ENCODE measurements at regions not wholly inside any gene's neighbourhood (a gene's known extent, or its start where the extent isn't known, plus 50 kb on each side); places are given as distances from the start of the nearest gene placed in this dataset.

GRCh38 chr3:74766405-74766804 is 151.9 kb upstream of the CNTN3 start:
- intact Hi-C loops (cut with micrococcal nuclease; ENCODE audit: unreplicated experiment), result no loop called here
- no TSS peak for BruUV-seq (replicated peaks)

GRCh38 chr3:74763830-74764229 is 149.4 kb upstream of the CNTN3 start:
- H3K4me1 ChIP-seq (ENCODE audit: insufficient read depth, low read length, poor library complexity, severe bottlenecking), result no peaks in the 10 kb centered on the region
- TF ChIP-seq, protein P1, sequence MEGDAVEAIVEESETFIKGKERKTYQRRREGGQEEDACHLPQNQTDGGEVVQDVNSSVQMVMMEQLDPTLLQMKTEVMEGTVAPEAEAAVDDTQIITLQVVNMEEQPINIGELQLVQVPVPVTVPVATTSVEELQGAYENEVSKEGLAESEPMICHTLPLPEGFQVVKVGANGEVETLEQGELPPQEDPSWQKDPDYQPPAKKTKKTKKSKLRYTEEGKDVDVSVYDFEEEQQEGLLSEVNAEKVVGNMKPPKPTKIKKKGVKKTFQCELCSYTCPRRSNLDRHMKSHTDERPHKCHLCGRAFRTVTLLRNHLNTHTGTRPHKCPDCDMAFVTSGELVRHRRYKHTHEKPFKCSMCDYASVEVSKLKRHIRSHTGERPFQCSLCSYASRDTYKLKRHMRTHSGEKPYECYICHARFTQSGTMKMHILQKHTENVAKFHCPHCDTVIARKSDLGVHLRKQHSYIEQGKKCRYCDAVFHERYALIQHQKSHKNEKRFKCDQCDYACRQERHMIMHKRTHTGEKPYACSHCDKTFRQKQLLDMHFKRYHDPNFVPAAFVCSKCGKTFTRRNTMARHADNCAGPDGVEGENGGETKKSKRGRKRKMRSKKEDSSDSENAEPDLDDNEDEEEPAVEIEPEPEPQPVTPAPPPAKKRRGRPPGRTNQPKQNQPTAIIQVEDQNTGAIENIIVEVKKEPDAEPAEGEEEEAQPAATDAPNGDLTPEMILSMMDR (conservative IDR thresholded peaks at IDR 0.05; ENCODE audit: low read depth, low read length), result no peak
- TF ChIP-seq EZH2 (IDR thresholded peaks at IDR 0.05; ENCODE audit: borderline replicate concordance, low read depth, low read length, poor library complexity, severe bottlenecking), result no peak
- no peaks in the 10 kb centered on the region for H3K27me3 ChIP-seq (replicated peaks; ENCODE audit: insufficient read depth, low read depth, low read length, poor library complexity)
- no peaks in the 10 kb centered on the region for H3K36me3 ChIP-seq (ENCODE audit: insufficient read depth, low read length, poor library complexity, severe bottlenecking)
- CTCF ChIA-PET, result no interaction called here
- H3K27ac ChIP-seq (ENCODE audit: low read depth, low read length, poor library complexity, severe bottlenecking), result no peak overlapping the region
- BruUV-seq (replicated peaks), result no TSS peak
- POLR2A ChIA-PET (ENCODE audit: low non-redundant PET), result no interaction called here
- H3K4me3 ChIP-seq (ENCODE audit: low read depth, low read length, poor library complexity, severe bottlenecking), result no peak overlapping the region
- intact Hi-C loops (cut with micrococcal nuclease; ENCODE audit: unreplicated experiment), result no loop called here
- DNase-seq (ENCODE audit: low spot score), result no peak
- H3K9me3 ChIP-seq (ENCODE audit: low read depth, low read length, poor library complexity, severe bottlenecking), result no peaks in the 10 kb centered on the region

More at GRCh38 chr3:74766405-74766804, 151.9 kb upstream of the CNTN3 start:
- no peak for DNase-seq (ENCODE audit: low spot score)
- no peaks in the 10 kb centered on the region for H3K27me3 ChIP-seq (replicated peaks; ENCODE audit: insufficient read depth, low read depth, low read length, poor library complexity)
- POLR2A ChIA-PET (ENCODE audit: low non-redundant PET), result no interaction called here
- H3K9me3 ChIP-seq (ENCODE audit: low read depth, low read length, poor library complexity, severe bottlenecking), result no peaks in the 10 kb centered on the region
- CTCF ChIA-PET, result no interaction called here
- H3K4me3 ChIP-seq (ENCODE audit: low read depth, low read length, poor library complexity, severe bottlenecking), result no peak overlapping the region
- H3K36me3 ChIP-seq (ENCODE audit: insufficient read depth, low read length, poor library complexity, severe bottlenecking), result no peaks in the 10 kb centered on the region
- no peak for TF ChIP-seq EZH2 (IDR thresholded peaks at IDR 0.05; ENCODE audit: borderline replicate concordance, low read depth, low read length, poor library complexity, severe bottlenecking)
- TF ChIP-seq, protein P1 (conservative IDR thresholded peaks at IDR 0.05; ENCODE audit: low read depth, low read length), result no peak
- H3K27ac ChIP-seq (ENCODE audit: low read depth, low read length, poor library complexity, severe bottlenecking), result no peak overlapping the region
- no peaks in the 10 kb centered on the region for H3K4me1 ChIP-seq (ENCODE audit: insufficient read depth, low read length, poor library complexity, severe bottlenecking)

DNA sequence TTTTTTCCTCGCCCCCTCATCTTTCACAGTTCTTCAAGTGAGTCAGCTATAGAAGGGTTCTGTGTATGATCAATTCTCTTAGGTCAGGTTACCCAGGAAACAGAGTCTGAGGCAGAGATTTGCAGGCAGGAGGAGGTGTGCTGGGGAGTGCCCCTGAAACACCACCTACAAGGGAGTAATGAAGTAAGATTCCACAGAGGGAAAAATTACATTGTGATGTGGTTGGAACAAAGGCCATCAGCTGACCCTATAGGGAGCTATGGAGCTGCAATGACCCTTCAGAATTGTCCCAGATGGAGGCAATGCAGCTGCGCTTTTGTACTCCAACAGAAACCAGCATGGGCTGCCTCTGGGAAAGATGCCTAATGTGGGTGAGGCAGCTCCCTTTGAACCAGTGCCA is 142.2 kb upstream of the CNTN3 start:
- no peak for DNase-seq (ENCODE audit: low spot score)
- no peak overlapping the region for H3K27ac ChIP-seq (ENCODE audit: low read depth, low read length, poor library complexity, severe bottlenecking)
- no peaks in the 10 kb centered on the region for H3K9me3 ChIP-seq (ENCODE audit: low read depth, low read length, poor library complexity, severe bottlenecking)
- H3K36me3 ChIP-seq (ENCODE audit: insufficient read depth, low read length, poor library complexity, severe bottlenecking), result no peaks in the 10 kb centered on the region
- ChIA-PET POLR2A (ENCODE audit: low non-redundant PET) (no interaction called here), CTCF (no interaction called here)
- no peaks in the 10 kb centered on the region for H3K27me3 ChIP-seq (replicated peaks; ENCODE audit: insufficient read depth, low read depth, low read length, poor library complexity)
- no peak for TF ChIP-seq EZH2 (IDR thresholded peaks at IDR 0.05; ENCODE audit: borderline replicate concordance, low read depth, low read length, poor library complexity, severe bottlenecking)
- TF ChIP-seq, protein P1 (conservative IDR thresholded peaks at IDR 0.05; ENCODE audit: low read depth, low read length), result no peak
- H3K4me1 ChIP-seq (ENCODE audit: insufficient read depth, low read length, poor library complexity, severe bottlenecking), result no peaks in the 10 kb centered on the region
- BruUV-seq (replicated peaks), result no TSS peak
- intact Hi-C loops (cut with micrococcal nuclease; ENCODE audit: unreplicated experiment), result no loop called here
- no peak overlapping the region for H3K4me3 ChIP-seq (ENCODE audit: low read depth, low read length, poor library complexity, severe bottlenecking)

Data from A673 (cell line).